GM23338 (cell line): ENCODE measurements at regions not wholly inside any gene's neighbourhood (a gene's known extent, or its start where the extent isn't known, plus 50 kb on each side); places are given as distances from the start of the nearest gene placed in this dataset.
A peak's percentile ranks its signal among the peaks of the same experiment; 100 is the strongest.

Source experiments
- CTCF ChIP-seq, 2 experiments: fragments of 200-600 bp in 1 of 2; sonication (generic) in 1 of 2; conservative IDR thresholded peaks; 2 replicates each; pipeline versions ENCODE4 v1.5.1 to v1.6.1; 2016 to 2017; ENCODE audit warnings: antibody characterized with exemption in 2 of 2, low read depth in 2 of 2, mild to moderate bottlenecking in 2 of 2, moderate library complexity in 1 of 2
- ETS1 ChIP-seq: IDR thresholded peaks from 2 replicates; pipeline ENCODE4 v1.6.1; 2016; ENCODE audit warnings: antibody characterized with exemption
- EZH2 ChIP-seq: fragments of 200-600 bp; sonication (generic); IDR thresholded peaks from one replicate; pipeline ENCODE4 v1.8.0; 2017; ENCODE audit warnings: antibody characterized with exemption, mild to moderate bottlenecking, low read depth; ENCODE audit not compliant: unreplicated experiment
- EZH2phosphoT487 ChIP-seq: fragments of 200-600 bp; sonication (generic); IDR thresholded peaks from one replicate; pipeline ENCODE4 v1.8.1; 2018; ENCODE audit warnings: antibody characterized with exemption; ENCODE audit not compliant: unreplicated experiment
- JUNB ChIP-seq: IDR thresholded peaks from one replicate; pipeline ENCODE4 v1.6.1; 2016; ENCODE audit warnings: antibody characterized with exemption; ENCODE audit not compliant: unreplicated experiment
- NANOG ChIP-seq: IDR thresholded peaks from 2 replicates; pipeline ENCODE4 v1.6.1; 2016; ENCODE audit warnings: antibody characterized with exemption, borderline replicate concordance
- POLR2AphosphoS5 ChIP-seq: IDR thresholded peaks from 2 replicates; pipeline ENCODE4 v1.6.1; 2016; ENCODE audit warnings: antibody characterized with exemption, low read depth
- REST ChIP-seq: IDR thresholded peaks from one replicate; pipeline ENCODE4 v1.6.1; 2018; ENCODE audit warnings: antibody characterized with exemption; ENCODE audit not compliant: unreplicated experiment

- TF ChIP-seq CTCF (conservative IDR thresholded peaks at IDR 0.05; ENCODE audit: low read depth in 2 of 2) (peak; percentile 64 to 72), JUNB (no peak), ETS1 (no peak), EZH2phosphoT487 (no peak), REST (no peak), EZH2 (no peak), POLR2AphosphoS5 (no peak), NANOG (no peak)
Observed at GRCh38 chr1:238710697-238711096, 675.7 kb upstream of the CHRM3 start.
